IPS DF 6.9 (cell line): ENCODE measurements at regions not wholly inside any gene's neighbourhood (a gene's known extent, or its start where the extent isn't known, plus 50 kb on each side); places are given as distances from the start of the nearest gene placed in this dataset.
"Not testable (repeated sequence)": the region's sequence is repeated elsewhere in the genome, so short reads cannot be mapped to it uniquely, and the experiment has no call there.

Experiments
- DNase-seq: peaks from one replicate; pipeline ENCODE4 v3.0.0-alpha.2; 2013; ENCODE audit warnings: low read depth, low spot score
- H3K27ac ChIP-seq: one replicate; pipeline ENCODE4 v1.5.1; 2013; ENCODE audit warnings: low read length, control low read depth
- H3K27me3 ChIP-seq: 2 replicates; pipeline ENCODE4 v1.6.1; 2013; ENCODE audit warnings: mild to moderate bottlenecking, low read length; ENCODE audit not compliant: control insufficient read depth, insufficient read depth
- H3K36me3 ChIP-seq: 2 replicates; pipeline ENCODE4 v1.6.1; 2013; ENCODE audit warnings: low read length; ENCODE audit not compliant: control insufficient read depth, insufficient read depth
- H3K4me1 ChIP-seq: 2 replicates; pipeline ENCODE4 v1.6.1; 2013; ENCODE audit warnings: low read length; ENCODE audit not compliant: control insufficient read depth, insufficient read depth
- H3K4me3 ChIP-seq: 2 replicates; pipeline ENCODE4 v1.5.1; 2013; ENCODE audit warnings: mild to moderate bottlenecking, low read length
- H3K9me3 ChIP-seq: 2 replicates; pipeline ENCODE4 v1.6.1; 2013; ENCODE audit warnings: low read length, inconsistent platforms; ENCODE audit not compliant: control insufficient read depth, insufficient read depth
- WGBS: extraction: QIAGEN DNeasy Blood & Tissue Kit; methylation state at CpG from one replicate; pipeline ENCODE4 v1.1.7; 2013; ENCODE audit warnings: mixed read lengths, missing lambda C conversion rate; ENCODE audit not compliant: insufficient read length, insufficient coverage; 5-methylcytosine and 5-hydroxymethylcytosine counted together

DNA sequence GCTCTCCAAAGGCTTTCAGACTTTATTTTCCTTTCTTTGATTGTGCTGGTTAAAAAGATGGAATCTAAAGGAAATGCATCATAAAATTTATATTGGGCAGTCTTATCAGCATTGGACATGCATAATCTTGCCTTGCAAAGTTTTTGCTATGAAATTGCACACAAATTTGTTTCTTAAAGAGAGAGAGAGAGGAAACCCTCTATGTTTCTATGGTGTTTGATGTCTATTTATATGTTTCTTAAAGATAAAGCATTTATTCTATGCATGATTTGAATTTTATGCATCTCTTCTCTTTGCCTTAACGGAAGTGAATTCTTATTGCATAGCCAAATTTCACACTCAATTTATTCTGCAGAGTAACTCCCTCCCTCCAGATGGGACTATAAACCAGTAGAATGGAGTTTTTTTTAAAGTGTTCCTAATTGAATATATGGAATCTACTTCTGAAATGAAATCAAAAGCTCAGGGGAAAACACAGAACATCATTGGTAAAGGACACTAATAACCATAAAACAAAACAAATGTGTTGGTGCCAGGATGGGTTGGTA lies 83.5 kb upstream of the PPARGC1A start:
- H3K36me3 ChIP-seq, result no peaks in the 10 kb centered on the region
- no peaks in the 10 kb centered on the region for H3K4me1 ChIP-seq
- no peak for DNase-seq
- no peak overlapping the region for H3K4me3 ChIP-seq
- no CpG with 5 or more reads among the region's 1 CpG for WGBS
- H3K27me3 ChIP-seq, result no peaks in the 10 kb centered on the region
- H3K27ac ChIP-seq, result no peak overlapping the region
- H3K9me3 ChIP-seq, result no peaks in the 10 kb centered on the region

DNA sequence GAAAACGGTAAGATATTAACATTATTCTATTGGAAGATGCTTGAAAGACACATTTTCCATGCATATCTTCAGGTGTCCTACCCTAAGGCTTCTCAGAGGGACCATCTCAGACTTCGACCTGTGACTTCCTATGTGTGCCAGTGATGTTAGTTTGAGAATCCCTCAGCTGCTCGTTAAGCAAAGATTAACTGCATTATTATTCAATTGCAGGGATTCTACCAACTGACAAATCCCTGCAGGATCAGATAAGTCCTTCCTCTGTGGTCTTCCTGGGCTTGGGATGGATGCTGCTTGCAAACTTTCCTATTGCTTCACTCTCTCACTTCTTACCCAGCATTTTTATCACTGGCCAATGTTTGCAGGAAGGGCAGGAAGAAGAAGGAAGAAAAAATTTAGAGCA lies 83.0 kb upstream of the PPARGC1A start:
- Histone ChIP-seq H3K36me3 (no peaks in the 10 kb centered on the region), H3K27ac (no peak overlapping the region), H3K27me3 (no peaks in the 10 kb centered on the region), H3K4me1 (no peaks in the 10 kb centered on the region), H3K9me3 (no peaks in the 10 kb centered on the region), H3K4me3 (no peak overlapping the region)
- WGBS, result no CpG with 5 or more reads among the region's 3 CpGs
- DNase-seq, result no peak

- Histone ChIP-seq H3K27ac (no peak overlapping the region), H3K9me3 (no peaks in the 10 kb centered on the region), H3K36me3 (no peaks in the 10 kb centered on the region), H3K4me3 (no peak overlapping the region), H3K27me3 (no peaks in the 10 kb centered on the region), H3K4me1 (no peaks in the 10 kb centered on the region)
- DNase-seq, result no peak
- no CpG with 5 or more reads among the region's 2 CpGs for WGBS
Measured at GRCh38 chr4:23972187-23972586, 82.3 kb upstream of the PPARGC1A start.

- H3K27me3 ChIP-seq, result no peaks in the 10 kb centered on the region
- no peaks in the 10 kb centered on the region for H3K36me3 ChIP-seq
- DNase-seq, result no peak
- no peaks in the 10 kb centered on the region for H3K9me3 ChIP-seq
- no peak overlapping the region for H3K27ac ChIP-seq
- no peak overlapping the region for H3K4me3 ChIP-seq
- WGBS, result no CpG with 5 or more reads among the region's 6 CpGs
- no peaks in the 10 kb centered on the region for H3K4me1 ChIP-seq
Measured at GRCh38 chr4:23970201-23970850, 80.5 kb upstream of the PPARGC1A start.

DNA sequence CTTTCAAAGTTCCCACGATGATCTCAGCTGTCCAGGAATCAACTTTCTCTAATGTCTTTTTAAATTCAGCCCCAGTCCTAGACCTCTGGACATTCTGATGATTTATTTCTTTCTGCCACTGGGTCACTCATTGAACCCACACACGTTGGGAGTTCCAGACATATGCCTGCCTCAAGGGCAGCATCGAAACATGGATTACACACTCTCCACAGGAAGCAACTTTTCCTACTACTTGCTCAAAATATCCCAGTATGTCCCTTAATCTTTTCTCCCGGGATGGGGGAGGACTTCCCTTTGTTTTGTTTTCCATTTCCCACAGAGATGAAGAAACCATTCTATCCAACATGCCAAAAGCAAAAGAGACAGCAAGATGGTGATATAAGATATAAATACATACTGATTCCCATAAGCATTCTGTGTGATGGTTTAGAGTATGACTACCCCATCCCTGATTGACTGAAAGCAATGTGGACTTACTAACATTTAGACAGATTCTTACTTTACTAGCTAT lies 79.8 kb upstream of the PPARGC1A start:
- H3K9me3 ChIP-seq, result no peaks in the 10 kb centered on the region
- no peaks in the 10 kb centered on the region for H3K27me3 ChIP-seq
- H3K4me3 ChIP-seq, result no peak overlapping the region
- no peak overlapping the region for H3K27ac ChIP-seq
- DNase-seq, result no peak
- H3K36me3 ChIP-seq, result no peaks in the 10 kb centered on the region
- H3K4me1 ChIP-seq, result no peaks in the 10 kb centered on the region
- WGBS, result no CpG with 5 or more reads among the region's 4 CpGs

DNA sequence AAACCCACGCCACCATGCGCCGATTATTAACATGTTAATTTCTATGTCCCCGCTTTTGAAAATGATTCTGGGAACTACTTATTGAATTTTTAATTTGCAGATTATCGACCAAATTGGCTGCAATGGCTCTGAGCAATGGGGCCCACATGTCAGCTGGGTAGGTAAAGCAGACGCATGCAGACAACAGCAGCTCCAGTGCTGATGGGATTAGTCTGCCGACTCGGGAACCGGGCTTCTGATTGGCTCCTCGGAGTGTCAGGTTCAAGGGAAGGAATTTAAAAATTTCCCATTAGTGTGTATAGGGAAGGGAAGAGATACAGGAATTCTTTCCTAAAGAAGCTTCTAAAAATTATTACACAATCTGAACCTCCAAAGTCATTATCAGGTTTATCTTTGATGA lies 77.4 kb upstream of the PPARGC1A start:
- no peak overlapping the region for H3K27ac ChIP-seq
- WGBS, result no CpG with 5 or more reads among the region's 10 CpGs
- no peak overlapping the region for H3K4me3 ChIP-seq
- H3K9me3 ChIP-seq, result no peaks in the 10 kb centered on the region
- no peaks in the 10 kb centered on the region for H3K4me1 ChIP-seq
- no peaks in the 10 kb centered on the region for H3K36me3 ChIP-seq
- DNase-seq, result no peak
- H3K27me3 ChIP-seq, result no peaks in the 10 kb centered on the region

GRCh38 chr4:23966725-23967124 lies 76.9 kb upstream of the PPARGC1A start:
- no peaks in the 10 kb centered on the region for H3K9me3 ChIP-seq
- H3K36me3 ChIP-seq, result no peaks in the 10 kb centered on the region
- H3K27me3 ChIP-seq, result no peaks in the 10 kb centered on the region
- H3K4me3 ChIP-seq, result no peak overlapping the region
- no CpG with 5 or more reads among the region's 1 CpG for WGBS
- H3K4me1 ChIP-seq, result no peaks in the 10 kb centered on the region
- no peak overlapping the region for H3K27ac ChIP-seq
- no peak for DNase-seq

- Histone ChIP-seq H3K4me3 (no peak overlapping the region), H3K4me1 (no peaks in the 10 kb centered on the region), H3K27ac (no peak overlapping the region), H3K27me3 (no peaks in the 10 kb centered on the region), H3K36me3 (no peaks in the 10 kb centered on the region), H3K9me3 (no peaks in the 10 kb centered on the region)
- no peak for DNase-seq
- no CpG with 5 or more reads among the region's 2 CpGs for WGBS
Measured at GRCh38 chr4:23962462-23962861, 72.6 kb upstream of the PPARGC1A start.

GRCh38 chr4:23961395-23961794 lies 71.5 kb upstream of the PPARGC1A start:
- not testable (repeated sequence) for DNase-seq, H3K27ac ChIP-seq, H3K36me3 ChIP-seq, H3K9me3 ChIP-seq, H3K4me1 ChIP-seq, H3K4me3 ChIP-seq, H3K27me3 ChIP-seq
- WGBS, result no CpG with 5 or more reads among the region's 4 CpGs

DNA sequence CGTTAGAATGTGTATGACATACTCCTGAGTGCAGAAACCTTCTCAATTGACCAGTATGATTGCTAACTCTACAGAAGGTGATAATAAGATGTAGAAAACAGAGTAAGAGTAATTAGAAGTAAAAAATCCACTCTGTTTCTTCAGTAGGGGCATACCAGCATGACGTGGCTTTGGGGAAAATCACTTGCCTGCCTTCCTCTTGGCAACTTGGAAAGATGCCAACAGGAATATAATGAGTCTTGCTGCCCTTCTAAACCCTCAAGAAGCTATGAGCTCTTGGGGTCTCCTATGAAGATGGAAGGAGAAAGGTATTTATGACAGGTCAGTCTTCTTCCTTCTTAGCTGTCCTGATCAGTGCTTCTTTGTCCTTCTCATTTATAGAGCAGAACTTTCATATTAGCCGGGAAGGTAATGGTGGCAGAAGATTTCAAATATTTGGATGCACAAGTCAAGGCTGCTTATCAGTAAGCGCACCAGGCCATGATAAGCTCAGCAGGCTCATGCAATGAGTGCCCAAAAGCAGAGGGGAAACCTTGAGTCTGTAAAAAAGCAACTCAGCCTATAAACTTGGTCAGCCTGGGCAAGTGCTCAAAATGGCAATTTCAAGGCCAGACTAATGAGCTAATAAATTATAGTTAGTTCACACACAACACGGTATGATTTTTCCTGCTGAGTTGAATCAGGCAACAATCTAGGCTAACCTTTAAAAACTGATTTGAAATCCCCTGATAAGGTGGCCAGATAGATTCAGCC lies 69.7 kb upstream of the PPARGC1A start:
- H3K27ac ChIP-seq, result no peak overlapping the region
- H3K27me3 ChIP-seq, result no peaks in the 10 kb centered on the region
- H3K9me3 ChIP-seq, result no peaks in the 10 kb centered on the region
- H3K4me1 ChIP-seq, result 0 out of 2 replicates have a peak, but pooled peaks cover 1% of the 10 kb centered on the region
- WGBS, result no CpG with 5 or more reads among the region's 5 CpGs
- no peak overlapping the region for H3K4me3 ChIP-seq
- DNase-seq, result no peak
- no peaks in the 10 kb centered on the region for H3K36me3 ChIP-seq
